Astrocyte of the spinal cord (primary cell): ENCODE measurements at regions not wholly inside any gene's neighbourhood (a gene's known extent, or its start where the extent isn't known, plus 50 kb on each side); places are given as distances from the start of the nearest gene placed in this dataset.

Experiments
- DNase-seq: peaks from one replicate; pipeline ENCODE4 v3.0.0; 2011; ENCODE audit warnings: low read depth, low spot score
- H3K4me3 ChIP-seq: 2 replicates; pipeline ENCODE4 v1.5.1; 2011; ENCODE audit warnings: low read depth, mild to moderate bottlenecking, low read length, moderate library complexity
- in situ Hi-C: cut with HindIII; loops from 2 replicates; pipeline ENCODE4 v1.10.0; 2017; ENCODE audit warnings: low sequenced_read_pairs
- TF ChIP-seq, protein P1 (sequence below): IDR thresholded peaks from 2 replicates; pipeline ENCODE4 v1.5.1; 2012; ENCODE audit warnings: low read depth, mild to moderate bottlenecking, low read length, inconsistent platforms

- no peak overlapping the region for H3K4me3 ChIP-seq
- TF ChIP-seq, protein P1, sequence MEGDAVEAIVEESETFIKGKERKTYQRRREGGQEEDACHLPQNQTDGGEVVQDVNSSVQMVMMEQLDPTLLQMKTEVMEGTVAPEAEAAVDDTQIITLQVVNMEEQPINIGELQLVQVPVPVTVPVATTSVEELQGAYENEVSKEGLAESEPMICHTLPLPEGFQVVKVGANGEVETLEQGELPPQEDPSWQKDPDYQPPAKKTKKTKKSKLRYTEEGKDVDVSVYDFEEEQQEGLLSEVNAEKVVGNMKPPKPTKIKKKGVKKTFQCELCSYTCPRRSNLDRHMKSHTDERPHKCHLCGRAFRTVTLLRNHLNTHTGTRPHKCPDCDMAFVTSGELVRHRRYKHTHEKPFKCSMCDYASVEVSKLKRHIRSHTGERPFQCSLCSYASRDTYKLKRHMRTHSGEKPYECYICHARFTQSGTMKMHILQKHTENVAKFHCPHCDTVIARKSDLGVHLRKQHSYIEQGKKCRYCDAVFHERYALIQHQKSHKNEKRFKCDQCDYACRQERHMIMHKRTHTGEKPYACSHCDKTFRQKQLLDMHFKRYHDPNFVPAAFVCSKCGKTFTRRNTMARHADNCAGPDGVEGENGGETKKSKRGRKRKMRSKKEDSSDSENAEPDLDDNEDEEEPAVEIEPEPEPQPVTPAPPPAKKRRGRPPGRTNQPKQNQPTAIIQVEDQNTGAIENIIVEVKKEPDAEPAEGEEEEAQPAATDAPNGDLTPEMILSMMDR: no peak
- DNase-seq: peak; percentile 34
- in situ Hi-C loops: no loop called here
Measured at GRCh38 chr17:14919631-14920213, 345.4 kb downstream of the PMP22 start.

GRCh38 chr17:14919094-14919493 lies 346.0 kb downstream of the PMP22 start:
- TF ChIP-seq, protein P1: no peak
- DNase-seq: no peak
- in situ Hi-C loops: no loop called here
- no peak overlapping the region for H3K4me3 ChIP-seq

GRCh38 chr17:14918540-14918939 lies 346.6 kb downstream of the PMP22 start:
- in situ Hi-C loops: no loop called here
- DNase-seq: peak; percentile 68
- TF ChIP-seq, protein P1: no peak
- H3K4me3 ChIP-seq: no peak overlapping the region

- no peak overlapping the region for H3K4me3 ChIP-seq
- DNase-seq: no peak
- in situ Hi-C loops: no loop called here
- TF ChIP-seq, protein P1: no peak
Measured at GRCh38 chr17:14910916-14911315, 354.2 kb downstream of the PMP22 start.

DNA sequence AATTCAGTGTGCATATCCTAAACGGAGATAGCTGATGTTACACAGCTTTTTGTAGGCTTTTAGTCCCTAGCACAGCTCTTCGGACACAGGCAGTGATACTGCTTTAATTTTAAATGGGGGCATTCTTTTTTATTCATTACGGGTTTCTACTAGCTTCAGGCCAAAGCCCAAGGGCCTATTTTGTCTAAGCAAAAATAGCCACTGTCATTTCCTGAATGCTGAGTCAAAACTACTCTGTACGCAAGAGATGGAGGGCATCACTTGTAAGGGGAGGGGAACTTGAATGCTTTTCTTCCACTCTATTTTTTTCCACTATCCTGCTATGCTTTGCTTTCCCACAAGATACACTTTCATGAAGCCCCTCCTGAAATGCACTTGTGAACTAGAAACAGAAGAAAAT lies 360.7 kb downstream of the PMP22 start:
- DNase-seq: peak; percentile 12
- TF ChIP-seq, protein P1: no peak
- in situ Hi-C loops: no loop called here
- no peak overlapping the region for H3K4me3 ChIP-seq

DNA sequence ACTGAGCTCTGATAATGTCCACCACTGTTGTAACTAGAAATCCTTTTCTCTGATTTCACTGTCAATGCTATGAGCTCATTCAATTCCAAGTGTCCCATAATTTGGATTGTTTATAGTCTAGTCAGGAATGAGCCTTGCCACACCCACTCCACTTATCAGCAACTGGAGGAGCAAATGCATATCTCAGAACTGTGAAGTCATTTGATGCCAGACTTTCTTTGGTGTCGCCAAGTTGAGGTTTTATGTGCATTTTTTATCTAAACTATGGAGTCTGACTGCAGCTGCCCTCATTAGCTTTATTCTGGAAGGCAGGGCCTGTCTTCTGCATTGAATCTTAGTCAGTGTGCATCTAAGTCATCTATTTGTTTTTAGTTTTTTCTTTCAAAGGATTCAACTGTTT lies 361.3 kb downstream of the PMP22 start:
- H3K4me3 ChIP-seq: no peak overlapping the region
- TF ChIP-seq, protein P1: no peak
- no peak for DNase-seq
- in situ Hi-C loops: no loop called here

- TF ChIP-seq, protein P1: no peak
- DNase-seq: no peak
Measured at GRCh38 chr17:14902803-14903202, 362.3 kb downstream of the PMP22 start.

More at GRCh38 chr17:14902803-14903202, 362.3 kb downstream of the PMP22 start:
- in situ Hi-C loops: no loop called here
- no peak overlapping the region for H3K4me3 ChIP-seq
